GM23248 (cell line): ENCODE measurements at regions not wholly inside any gene's neighbourhood (a gene's known extent, or its start where the extent isn't known, plus 50 kb on each side); places are given as distances from the start of the nearest gene placed in this dataset.

Experiments used
- EZH2 ChIP-seq: fragments of 200-600 bp; sonication (generic); IDR thresholded peaks from 2 replicates; pipeline ENCODE4 v1.6.1; 2018; ENCODE audit warnings: antibody characterized with exemption, mild to moderate bottlenecking; ENCODE audit not compliant: insufficient read depth, poor library complexity, severe bottlenecking
- EZH2phosphoT487 ChIP-seq: fragments of 200-600 bp; sonication (generic); IDR thresholded peaks from 2 replicates; pipeline ENCODE4 v1.6.1; 2018; ENCODE audit warnings: antibody characterized with exemption, moderate library complexity, mild to moderate bottlenecking, low read depth; ENCODE audit not compliant: insufficient read depth

- TF ChIP-seq EZH2phosphoT487: no peak
- TF ChIP-seq EZH2: no peak
Measured at GRCh38 chr2:146413086-146413610, 1431.7 kb upstream of the ACVR2A start.
